Superior temporal gyrus (tissue), 1 donor: ENCODE measurements at regions not wholly inside any gene's neighbourhood (a gene's known extent, or its start where the extent isn't known, plus 50 kb on each side); places are given as distances from the start of the nearest gene placed in this dataset.
"Not testable (repeated sequence)": the region's sequence is repeated elsewhere in the genome, so short reads cannot be mapped to it uniquely, and the experiment has no call there.

ENCODE experiments used
- DNase-seq: peaks from one replicate; pipeline ENCODE4 v3.0.0-alpha.2; 2016; ENCODE audit errors: extremely low spot score

- no peak for DNase-seq
Observed at GRCh38 chr11:13782390-13783075, 114.1 kb downstream of the FAR1 start.

GRCh38 chr11:13784441-13784840 lies 116.0 kb downstream of the FAR1 start:
- DNase-seq: no peak

- DNase-seq: no peak
Observed at GRCh38 chr11:13784855-13785254, 116.4 kb downstream of the FAR1 start.

- DNase-seq: no peak
Observed at GRCh38 chr11:13786688-13787087, 118.2 kb downstream of the FAR1 start.

- DNase-seq: not testable (repeated sequence)
Observed at GRCh38 chr11:13797616-13798015, 129.1 kb downstream of the FAR1 start.

GRCh38 chr11:13800901-13801300 lies 132.4 kb downstream of the FAR1 start:
- DNase-seq: no peak

- no peak for DNase-seq
Observed at GRCh38 chr11:13818325-13818724, 144.2 kb upstream of the SPON1 start.

GRCh38 chr11:13826505-13827278 lies 135.8 kb upstream of the SPON1 start:
- DNase-seq: no peak

GRCh38 chr11:13831696-13832095 lies 130.8 kb upstream of the SPON1 start:
- no peak for DNase-seq

GRCh38 chr11:13834463-13834862 lies 128.1 kb upstream of the SPON1 start:
- no peak for DNase-seq

GRCh38 chr11:13836666-13837065 lies 125.9 kb upstream of the SPON1 start:
- no peak for DNase-seq

- no peak for DNase-seq
Observed at GRCh38 chr11:13837286-13837685, 125.2 kb upstream of the SPON1 start.

GRCh38 chr11:13841393-13841792 lies 121.1 kb upstream of the SPON1 start:
- DNase-seq: no peak

GRCh38 chr11:13848031-13848430 lies 114.5 kb upstream of the SPON1 start:
- DNase-seq: no peak

GRCh38 chr11:13850231-13851005 lies 112.1 kb upstream of the SPON1 start:
- DNase-seq: peak; percentile 25

GRCh38 chr11:13851691-13852090 lies 110.8 kb upstream of the SPON1 start:
- no peak for DNase-seq

- DNase-seq: no peak
Observed at GRCh38 chr11:13852481-13852880, 110.0 kb upstream of the SPON1 start.

GRCh38 chr11:13857828-13858227 lies 104.7 kb upstream of the SPON1 start:
- no peak for DNase-seq

- DNase-seq: no peak
Observed at GRCh38 chr11:13859892-13860291, 102.6 kb upstream of the SPON1 start.

- no peak for DNase-seq
Observed at GRCh38 chr11:13861411-13861810, 101.1 kb upstream of the SPON1 start.

GRCh38 chr11:13862845-13863392 lies 99.6 kb upstream of the SPON1 start:
- DNase-seq: no peak

GRCh38 chr11:13868710-13869397 lies 93.7 kb upstream of the SPON1 start:
- no peak for DNase-seq
